ENCODE measurements at regions not wholly inside any gene's neighbourhood (a gene's known extent, or its start where the extent isn't known, plus 50 kb on each side); places are given as distances from the start of the nearest gene placed in this dataset.

GRCh38 chr15:77775373-77775772, 142.7 kb upstream of the LINGO1 start:
- ATAC-seq = no peak
- no peaks in the 10 kb centered on the region for H3K4me1 ChIP-seq
- peaks cover 16% of the 10 kb centered on the region for H3K27me3 ChIP-seq
- no peaks in the 10 kb centered on the region for H3K36me3 ChIP-seq
- H3K4me3 ChIP-seq = no peak overlapping the region
- no peak overlapping the region for H3K27ac ChIP-seq
- WGBS, 2 donors (ENCODE audit: low coverage in 1 of 2) = no CpG with 5 or more reads among the region's 7 CpGs
- H3K9me3 ChIP-seq = peaks cover 0 to 15% (median 0%) of the 10 kb centered on the region in 3 donors
- no peak for TF ChIP-seq CTCF (IDR thresholded peaks at IDR 0.05)
- TF ChIP-seq EP300 (IDR thresholded peaks at IDR 0.05) = no peak
- no peak for TF ChIP-seq POLR2A (IDR thresholded peaks at IDR 0.05)
- no peak for TF ChIP-seq POLR2AphosphoS5 (IDR thresholded peaks at IDR 0.05)

- H3K9me3 ChIP-seq = peaks cover 0 to 7% (median 0%) of the 10 kb centered on the region in 3 donors
- peaks cover 13% of the 10 kb centered on the region for H3K27me3 ChIP-seq
- H3K4me1 ChIP-seq = no peaks in the 10 kb centered on the region
- H3K4me3 ChIP-seq = no peak overlapping the region
- no peaks in the 10 kb centered on the region for H3K36me3 ChIP-seq
- no peak for TF ChIP-seq CTCF (IDR thresholded peaks at IDR 0.05)
- no peak for TF ChIP-seq EP300 (IDR thresholded peaks at IDR 0.05)
- no peak for TF ChIP-seq POLR2AphosphoS5 (IDR thresholded peaks at IDR 0.05)
- no peak for TF ChIP-seq POLR2A (IDR thresholded peaks at IDR 0.05)
- no peak for ATAC-seq
- H3K27ac ChIP-seq = no peak overlapping the region
- WGBS, 2 donors (ENCODE audit: low coverage in 1 of 2) = 60 to 87% methylated on average over 1 to 4 of the region's 8 CpGs
Measured at GRCh38 chr15:77774350-77774749, 141.6 kb upstream of the LINGO1 start.

GRCh38 chr15:77773903-77774302, 141.2 kb upstream of the LINGO1 start:
- Histone ChIP-seq H3K4me3 (no peak overlapping the region), H3K9me3 (peaks cover 0 to 7% (median 0%) of the 10 kb centered on the region in 3 donors), H3K4me1 (no peaks in the 10 kb centered on the region), H3K36me3 (no peaks in the 10 kb centered on the region), H3K27ac (no peak overlapping the region), H3K27me3 (peaks cover 16% of the 10 kb centered on the region)
- WGBS, 2 donors (ENCODE audit: low coverage in 1 of 2) = no CpG with 5 or more reads among the region's 5 CpGs
- TF ChIP-seq EP300 (IDR thresholded peaks at IDR 0.05) (no peak), CTCF (IDR thresholded peaks at IDR 0.05) (no peak), POLR2AphosphoS5 (IDR thresholded peaks at IDR 0.05) (no peak), POLR2A (IDR thresholded peaks at IDR 0.05) (no peak)
- no peak for ATAC-seq

GRCh38 chr15:77772641-77773402, 140.1 kb upstream of the LINGO1 start:
- WGBS, 2 donors (ENCODE audit: low coverage in 1 of 2) = 80% methylated on average over 1 of the region's 11 CpGs; no CpG with 5 or more reads in 1 of the 2 donors

More at GRCh38 chr15:77772641-77773402, 140.1 kb upstream of the LINGO1 start:
- no peak overlapping the region for H3K27ac ChIP-seq
- no peaks in the 10 kb centered on the region for H3K36me3 ChIP-seq
- no peaks in the 10 kb centered on the region for H3K9me3 ChIP-seq
- H3K4me1 ChIP-seq = no peaks in the 10 kb centered on the region
- peaks cover 20% of the 10 kb centered on the region for H3K27me3 ChIP-seq
- ATAC-seq = no peak
- TF ChIP-seq EP300 (IDR thresholded peaks at IDR 0.05) = no peak
- TF ChIP-seq POLR2AphosphoS5 (IDR thresholded peaks at IDR 0.05) = no peak
- no peak for TF ChIP-seq POLR2A (IDR thresholded peaks at IDR 0.05)
- no peak for TF ChIP-seq CTCF (IDR thresholded peaks at IDR 0.05)
- no peak overlapping the region for H3K4me3 ChIP-seq
